Small intestine (tissue), 7 donors: ENCODE measurements at regions not wholly inside any gene's neighbourhood (a gene's known extent, or its start where the extent isn't known, plus 50 kb on each side); places are given as distances from the start of the nearest gene placed in this dataset.
"Not testable (repeated sequence)": the region's sequence is repeated elsewhere in the genome, so short reads cannot be mapped to it uniquely, and the experiment has no call there.

Source experiments
- DNase-seq, 2 donors: peaks; one replicate each; pipeline versions ENCODE4 v3.0.0 to v3.0.0-alpha.2; 2013
- FAIRE-seq: peaks from 2 replicates; lab custom pipeline; 2012; peaks lifted over from hg19 to GRCh38; lab: Jason Lieb, UNC
- H3K27ac ChIP-seq, 3 donors: one replicate each; pipeline ENCODE4 v1.5.1; 2013; ENCODE audit warnings: low read length in 2 of 3, mild to moderate bottlenecking in 2 of 3, control low read depth in 1 of 3, inconsistent platforms in 1 of 3, low read depth in 1 of 3, moderate library complexity in 1 of 3
- H3K27me3 ChIP-seq, 3 donors: one replicate each; pipeline ENCODE4 v1.6.1; 2013; ENCODE audit warnings: low read length in 3 of 3, inconsistent platforms in 1 of 3; ENCODE audit not compliant: control insufficient read depth in 3 of 3, insufficient read depth in 3 of 3
- H3K36me3 ChIP-seq, 3 donors: one replicate each; pipeline ENCODE4 v1.6.1; 2013; ENCODE audit warnings: low read length in 3 of 3, inconsistent platforms in 1 of 3, low read depth in 1 of 3, mild to moderate bottlenecking in 1 of 3, moderate library complexity in 1 of 3; ENCODE audit not compliant: control insufficient read depth in 3 of 3, insufficient read depth in 2 of 3
- H3K4me1 ChIP-seq, 3 donors: one replicate each; pipeline ENCODE4 v1.6.1; 2013; ENCODE audit warnings: low read length in 2 of 3, inconsistent platforms in 1 of 3, low read depth in 1 of 3, mild to moderate bottlenecking in 1 of 3, moderate library complexity in 1 of 3; ENCODE audit not compliant: control insufficient read depth in 3 of 3, insufficient read depth in 2 of 3
- H3K4me3 ChIP-seq, 3 donors: one replicate each; pipeline ENCODE4 v1.5.1; 2013; ENCODE audit warnings: low read length in 3 of 3, control low read depth in 1 of 3, inconsistent platforms in 1 of 3, low read depth in 1 of 3, mild to moderate bottlenecking in 1 of 3, moderate library complexity in 1 of 3
- H3K9me3 ChIP-seq, 2 donors: one replicate each; pipeline ENCODE4 v1.6.1; 2013; ENCODE audit warnings: low read depth in 1 of 2, low read length in 1 of 2; ENCODE audit not compliant: control insufficient read depth in 2 of 2, insufficient read depth in 1 of 2
- WGBS, 3 donors: extraction: QIAGEN DNeasy Blood & Tissue Kit; methylation state at CpG; one replicate each; pipeline ENCODE4 v1.1.7; 2013; 5-methylcytosine and 5-hydroxymethylcytosine counted together
- donor health status: healthy with polysubstance abuse.
- donor health status: control.
- donor health status: control.
- donor health status: Bipolar disorder and iron deficiency.
- donor health status: healthy.

GRCh38 chr2:95709831-95710230 is 118.0 kb downstream of the TRIM43 start:
- FAIRE-seq (no peak), DNase-seq (no peak)
- no peak overlapping the region for H3K4me3 ChIP-seq
- no peaks in the 10 kb centered on the region for H3K9me3 ChIP-seq
- H3K4me1 ChIP-seq = peaks cover 0 to 13% (median 3%) of the 10 kb centered on the region in 3 donors
- no peaks in the 10 kb centered on the region for H3K36me3 ChIP-seq
- H3K27ac ChIP-seq = no peak overlapping the region
- no peaks in the 10 kb centered on the region for H3K27me3 ChIP-seq

DNA sequence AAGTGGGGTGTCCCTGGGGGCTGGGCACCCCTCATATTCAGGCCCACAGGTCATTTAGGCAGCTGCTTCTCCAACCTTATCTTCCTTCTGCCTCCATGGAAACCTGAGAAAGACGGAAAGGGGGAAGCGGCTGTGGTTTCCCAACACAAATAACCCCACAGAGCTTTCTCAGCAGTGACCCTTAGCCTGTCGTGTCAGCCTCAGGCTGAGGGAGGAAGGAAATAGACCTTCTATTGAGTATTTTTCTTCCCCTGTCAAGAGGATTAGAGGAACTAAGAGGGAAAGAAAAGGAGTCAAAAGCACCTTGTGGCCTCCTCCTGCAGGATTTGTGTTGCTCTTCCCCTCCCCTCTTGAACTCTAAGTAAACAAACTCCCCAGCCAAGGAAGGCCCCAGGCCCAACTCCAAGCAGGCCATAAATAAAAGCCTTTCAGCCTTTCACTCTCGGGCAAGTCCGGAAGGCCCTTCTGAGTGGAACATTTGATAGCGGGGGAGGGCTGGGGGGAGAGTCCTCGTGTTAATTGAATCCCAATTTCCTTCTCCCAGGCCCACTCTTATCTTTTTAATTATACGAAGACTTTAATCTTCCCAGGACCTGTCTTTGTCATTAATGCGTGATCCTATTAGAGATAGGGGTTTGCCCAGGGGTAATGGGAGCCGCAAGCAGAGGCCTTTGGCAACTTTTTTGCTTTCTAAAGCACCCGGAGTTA is 121.8 kb downstream of the TRIM43 start:
- peak in 1 of 2 donors; percentile 30 for DNase-seq
- FAIRE-seq, H3K27ac ChIP-seq, H3K4me3 ChIP-seq, H3K9me3 ChIP-seq, H3K36me3 ChIP-seq, H3K27me3 ChIP-seq: not testable (repeated sequence)
- H3K4me1 ChIP-seq = peaks cover 0 to 13% (median 3%) of the 10 kb centered on the region in 3 donors
- WGBS, 3 donors = 44 to 58% (median 50%) methylated on average over 11 of the region's 11 CpGs

- H3K36me3 ChIP-seq, H3K9me3 ChIP-seq, H3K27me3 ChIP-seq, H3K27ac ChIP-seq, H3K4me3 ChIP-seq, FAIRE-seq: not testable (repeated sequence)
- peak in 1 of 2 donors; percentile 4 for DNase-seq
- 84 to 95% (median 89%) methylated on average over 1 of the region's 1 CpG for WGBS, 3 donors
- H3K4me1 ChIP-seq = peaks cover 0 to 13% (median 3%) of the 10 kb centered on the region in 3 donors
Observed at GRCh38 chr2:95714398-95714797, 122.6 kb downstream of the TRIM43 start.

DNA sequence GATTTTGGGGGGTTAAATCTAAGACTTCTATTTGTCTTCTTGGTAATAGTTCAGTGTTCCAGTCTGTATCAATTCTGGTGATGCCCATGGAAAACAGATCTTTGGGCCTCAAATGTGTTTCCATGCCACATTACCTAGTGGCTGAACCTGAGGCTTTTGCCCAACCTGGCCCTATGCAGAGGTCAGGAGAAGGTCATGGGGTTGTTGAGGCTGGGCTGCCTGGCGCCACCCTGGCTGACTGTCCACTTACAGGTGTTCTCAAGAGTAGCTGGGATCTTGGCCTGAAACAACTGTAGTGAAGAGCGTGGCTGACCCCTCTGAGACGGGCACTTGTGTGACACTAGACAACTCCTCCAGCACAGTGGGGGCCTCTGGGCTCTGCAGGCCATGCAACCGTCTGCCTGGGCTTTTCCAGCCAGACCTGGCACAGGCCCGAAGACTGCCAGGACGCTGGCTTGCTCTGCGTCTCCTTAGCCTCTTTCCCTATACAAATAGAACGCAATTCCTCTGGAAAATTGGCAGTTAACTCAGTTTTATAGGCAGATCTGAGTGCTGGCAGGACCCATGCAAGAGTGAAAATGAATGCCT is 127.8 kb downstream of the TRIM43 start:
- Histone ChIP-seq H3K36me3 (no peaks in the 10 kb centered on the region), H3K4me1 (no peaks in the 10 kb centered on the region), H3K4me3 (no peak overlapping the region), H3K9me3 (no peaks in the 10 kb centered on the region), H3K27ac (no peak overlapping the region), H3K27me3 (no peaks in the 10 kb centered on the region)
- 84 to 89% (median 88%) methylated on average over 8 of the region's 8 CpGs for WGBS, 3 donors
- FAIRE-seq (no peak), DNase-seq (no peak)

- 91 to 96% (median 93%) methylated on average over 8 of the region's 8 CpGs for WGBS, 3 donors
- Histone ChIP-seq H3K4me1 (no peaks in the 10 kb centered on the region), H3K4me3 (no peak overlapping the region), H3K27me3 (no peaks in the 10 kb centered on the region), H3K27ac (no peak overlapping the region), H3K9me3 (no peaks in the 10 kb centered on the region), H3K36me3 (no peaks in the 10 kb centered on the region)
- no peak for FAIRE-seq
- no peak for DNase-seq
Observed at GRCh38 chr2:95721726-95722125, 129.9 kb downstream of the TRIM43 start.

- FAIRE-seq (no peak), DNase-seq (no peak)
- Histone ChIP-seq H3K4me1 (no peaks in the 10 kb centered on the region), H3K27me3 (no peaks in the 10 kb centered on the region), H3K36me3 (no peaks in the 10 kb centered on the region), H3K9me3 (no peaks in the 10 kb centered on the region), H3K27ac (no peak overlapping the region), H3K4me3 (no peak overlapping the region)
- WGBS, 3 donors = 82 to 89% (median 83%) methylated on average over 11 of the region's 11 CpGs
Observed at GRCh38 chr2:95722131-95722697, 130.4 kb downstream of the TRIM43 start.

- H3K27ac ChIP-seq, H3K4me3 ChIP-seq, H3K4me1 ChIP-seq, H3K9me3 ChIP-seq, H3K27me3 ChIP-seq, FAIRE-seq, DNase-seq, H3K36me3 ChIP-seq: not testable (repeated sequence)
- WGBS, 3 donors = 72 to 84% (median 81%) methylated on average over 4 of the region's 4 CpGs
Observed at GRCh38 chr2:95723627-95724210, 131.9 kb downstream of the TRIM43 start.

DNA sequence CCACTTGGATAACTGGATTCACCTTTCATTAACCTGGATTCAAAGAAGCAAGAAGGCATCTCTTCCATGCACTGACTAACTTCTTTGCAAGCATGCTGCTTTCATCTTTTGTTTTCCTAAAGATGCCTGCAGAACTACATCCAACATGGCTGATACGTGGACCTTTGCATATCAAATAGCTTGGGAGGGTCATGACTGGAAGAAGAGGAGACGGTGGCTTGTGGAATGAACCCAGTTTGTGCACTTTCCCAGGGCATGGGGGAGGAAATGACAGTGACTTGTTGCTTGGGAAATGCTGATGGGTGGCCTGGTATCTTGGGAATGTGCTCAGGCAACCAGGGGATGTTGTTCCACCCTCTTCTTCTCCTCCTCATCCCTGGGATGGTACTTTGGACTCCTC is 133.4 kb downstream of the TRIM43 start:
- not testable (repeated sequence) for FAIRE-seq, H3K36me3 ChIP-seq, DNase-seq, H3K27ac ChIP-seq, H3K4me3 ChIP-seq, H3K9me3 ChIP-seq, H3K27me3 ChIP-seq, H3K4me1 ChIP-seq
- WGBS, 3 donors = 65 to 77% (median 73%) methylated on average over 2 of the region's 2 CpGs
